A673 (cell line): ENCODE measurements at regions not wholly inside any gene's neighbourhood (a gene's known extent, or its start where the extent isn't known, plus 50 kb on each side); places are given as distances from the start of the nearest gene placed in this dataset.

ENCODE experiments used
- BruUV-seq: library from RNA; stranded (reverse); fragments of 400-500 nt; replicated peaks from 2 replicates; lab custom pipeline; 2021; lab: Mats Ljungman, UMichigan
- CTCF ChIA-PET: fragments of 300-600 bp; sonication (Branson Sonifier 250); formaldehyde crosslinking; loops from one replicate; lab custom pipeline; 2022; ENCODE audit warnings: antibody characterized with exemption; lab: Charles Lee
- POLR2A ChIA-PET: fragments of 300-600 bp; sonication (Branson Sonifier 250); formaldehyde crosslinking; loops from one replicate; lab custom pipeline; 2022; ENCODE audit warnings: antibody characterized with exemption; ENCODE audit not compliant: low non-redundant PET; lab: Charles Lee
- DNase-seq: peaks from one replicate; pipeline ENCODE4 v3.0.0-alpha.2; 2015; ENCODE audit warnings: low spot score
- H3K27ac ChIP-seq: fragments of 200-600 bp; sonication (generic); 2 replicates; pipeline ENCODE4 v1.5.1; 2016; ENCODE audit warnings: mixed run types, low read depth, mild to moderate bottlenecking, mixed read lengths, antibody characterized with exemption, low read length; ENCODE audit not compliant: poor library complexity, severe bottlenecking
- H3K27me3 ChIP-seq: fragments of 200-600 bp; sonication (generic); replicated peaks from 2 replicates; pipeline ENCODE4 v1.6.1; 2017; ENCODE audit warnings: mixed run types, low read depth, mild to moderate bottlenecking, mixed read lengths, antibody characterized with exemption, low read length; ENCODE audit not compliant: insufficient read depth, poor library complexity
- H3K36me3 ChIP-seq: fragments of 200-600 bp; sonication (generic); 2 replicates; pipeline ENCODE4 v1.6.1; 2016; ENCODE audit warnings: mixed run types, mild to moderate bottlenecking, mixed read lengths, antibody characterized with exemption, low read length; ENCODE audit not compliant: insufficient read depth, poor library complexity, severe bottlenecking
- H3K4me1 ChIP-seq: fragments of 200-600 bp; sonication (generic); 2 replicates; pipeline ENCODE4 v1.6.1; 2017; ENCODE audit warnings: mixed run types, mild to moderate bottlenecking, mixed read lengths, antibody characterized with exemption, low read length; ENCODE audit not compliant: insufficient read depth, poor library complexity, severe bottlenecking
- H3K4me3 ChIP-seq: fragments of 200-600 bp; sonication (generic); 2 replicates; pipeline ENCODE4 v1.5.1; 2016; ENCODE audit warnings: low read depth, mixed run types, mild to moderate bottlenecking, mixed read lengths, low read length; ENCODE audit not compliant: poor library complexity, severe bottlenecking
- H3K9me3 ChIP-seq: fragments of 200-600 bp; sonication (generic); 2 replicates; pipeline ENCODE4 v1.6.1; 2016; ENCODE audit warnings: mixed run types, low read depth, mild to moderate bottlenecking, mixed read lengths, antibody characterized with exemption, low read length; ENCODE audit not compliant: poor library complexity, severe bottlenecking
- EZH2 ChIP-seq: fragments of 200-600 bp; sonication (generic); IDR thresholded peaks from 2 replicates; pipeline ENCODE4 v1.6.1; 2017; ENCODE audit warnings: borderline replicate concordance, low read depth, mild to moderate bottlenecking, mixed read lengths, antibody characterized with exemption, low read length; ENCODE audit not compliant: poor library complexity, severe bottlenecking
- intact Hi-C: fragments of 100-400 bp; cut with micrococcal nuclease; formaldehyde crosslinking; loops from one replicate; pipeline ENCODE4 v1.10.0; 2022; ENCODE audit not compliant: unreplicated experiment
- TF ChIP-seq, protein P1 (sequence below): fragments of 300-800, 200-600 bp; sonication (generic); conservative IDR thresholded peaks from 2 replicates; pipeline ENCODE4 v1.5.1; 2017; ENCODE audit warnings: low read depth, mild to moderate bottlenecking, antibody characterized with exemption, low read length, moderate library complexity, mixed read lengths

DNA sequence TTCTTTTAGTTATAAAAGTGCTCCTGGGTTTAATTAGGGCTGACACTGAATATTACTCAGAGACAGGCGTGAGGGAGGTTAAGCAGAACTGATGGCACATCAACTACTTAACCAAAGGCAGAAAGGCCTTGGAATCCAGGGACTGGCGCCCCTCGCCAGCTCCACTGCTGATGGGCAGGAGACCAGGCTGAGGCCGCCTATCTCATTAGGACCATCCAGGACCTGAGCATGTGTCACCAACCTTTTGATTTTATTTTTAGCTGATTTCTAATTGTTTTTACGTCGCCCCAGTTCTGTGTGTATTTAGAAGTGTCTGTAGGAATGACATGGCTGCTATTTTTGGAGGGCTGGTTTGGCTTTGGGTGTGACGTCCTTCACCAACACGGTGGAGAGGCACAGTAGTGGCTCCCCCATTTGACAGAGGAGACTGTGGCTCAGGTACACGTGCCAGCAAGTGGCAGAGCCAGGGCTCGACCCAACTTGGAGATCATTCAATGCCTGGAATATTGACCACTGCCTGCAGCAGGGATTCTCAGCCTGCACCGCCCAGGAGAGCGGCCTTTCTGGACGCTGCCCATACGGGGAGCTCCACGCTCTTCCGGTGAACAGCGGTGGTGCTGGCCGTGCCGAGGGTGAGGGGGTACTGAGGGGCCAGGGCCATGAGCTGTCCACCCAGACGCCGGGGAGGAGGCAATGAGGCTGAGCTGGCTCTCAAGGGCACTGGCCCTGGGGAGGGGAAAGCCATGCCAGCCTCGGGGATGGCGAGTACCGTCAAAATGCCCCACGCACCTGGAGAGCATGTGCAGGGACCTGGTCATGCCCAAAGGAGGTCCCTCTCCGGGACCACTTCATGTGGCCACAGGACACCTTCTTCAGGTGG lies 205.7 kb downstream of the ASB1 start:
- no peaks in the 10 kb centered on the region for H3K4me1 ChIP-seq
- H3K27ac ChIP-seq = no peak overlapping the region
- H3K4me3 ChIP-seq = no peak overlapping the region
- TF ChIP-seq, protein P1, sequence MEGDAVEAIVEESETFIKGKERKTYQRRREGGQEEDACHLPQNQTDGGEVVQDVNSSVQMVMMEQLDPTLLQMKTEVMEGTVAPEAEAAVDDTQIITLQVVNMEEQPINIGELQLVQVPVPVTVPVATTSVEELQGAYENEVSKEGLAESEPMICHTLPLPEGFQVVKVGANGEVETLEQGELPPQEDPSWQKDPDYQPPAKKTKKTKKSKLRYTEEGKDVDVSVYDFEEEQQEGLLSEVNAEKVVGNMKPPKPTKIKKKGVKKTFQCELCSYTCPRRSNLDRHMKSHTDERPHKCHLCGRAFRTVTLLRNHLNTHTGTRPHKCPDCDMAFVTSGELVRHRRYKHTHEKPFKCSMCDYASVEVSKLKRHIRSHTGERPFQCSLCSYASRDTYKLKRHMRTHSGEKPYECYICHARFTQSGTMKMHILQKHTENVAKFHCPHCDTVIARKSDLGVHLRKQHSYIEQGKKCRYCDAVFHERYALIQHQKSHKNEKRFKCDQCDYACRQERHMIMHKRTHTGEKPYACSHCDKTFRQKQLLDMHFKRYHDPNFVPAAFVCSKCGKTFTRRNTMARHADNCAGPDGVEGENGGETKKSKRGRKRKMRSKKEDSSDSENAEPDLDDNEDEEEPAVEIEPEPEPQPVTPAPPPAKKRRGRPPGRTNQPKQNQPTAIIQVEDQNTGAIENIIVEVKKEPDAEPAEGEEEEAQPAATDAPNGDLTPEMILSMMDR = no peak
- TF ChIP-seq EZH2 = no peak
- intact Hi-C loops = no loop called here
- no peaks in the 10 kb centered on the region for H3K27me3 ChIP-seq
- DNase-seq = no peak
- H3K36me3 ChIP-seq = no peaks in the 10 kb centered on the region
- ChIA-PET CTCF (no interaction called here), POLR2A (interaction anchor here (0.6 kb wide), 1 partner anchor 1403 kb away, joined by 3 read pairs; no protein-coding TSS in a partner anchor)
- no peaks in the 10 kb centered on the region for H3K9me3 ChIP-seq
- no TSS peak for BruUV-seq

DNA sequence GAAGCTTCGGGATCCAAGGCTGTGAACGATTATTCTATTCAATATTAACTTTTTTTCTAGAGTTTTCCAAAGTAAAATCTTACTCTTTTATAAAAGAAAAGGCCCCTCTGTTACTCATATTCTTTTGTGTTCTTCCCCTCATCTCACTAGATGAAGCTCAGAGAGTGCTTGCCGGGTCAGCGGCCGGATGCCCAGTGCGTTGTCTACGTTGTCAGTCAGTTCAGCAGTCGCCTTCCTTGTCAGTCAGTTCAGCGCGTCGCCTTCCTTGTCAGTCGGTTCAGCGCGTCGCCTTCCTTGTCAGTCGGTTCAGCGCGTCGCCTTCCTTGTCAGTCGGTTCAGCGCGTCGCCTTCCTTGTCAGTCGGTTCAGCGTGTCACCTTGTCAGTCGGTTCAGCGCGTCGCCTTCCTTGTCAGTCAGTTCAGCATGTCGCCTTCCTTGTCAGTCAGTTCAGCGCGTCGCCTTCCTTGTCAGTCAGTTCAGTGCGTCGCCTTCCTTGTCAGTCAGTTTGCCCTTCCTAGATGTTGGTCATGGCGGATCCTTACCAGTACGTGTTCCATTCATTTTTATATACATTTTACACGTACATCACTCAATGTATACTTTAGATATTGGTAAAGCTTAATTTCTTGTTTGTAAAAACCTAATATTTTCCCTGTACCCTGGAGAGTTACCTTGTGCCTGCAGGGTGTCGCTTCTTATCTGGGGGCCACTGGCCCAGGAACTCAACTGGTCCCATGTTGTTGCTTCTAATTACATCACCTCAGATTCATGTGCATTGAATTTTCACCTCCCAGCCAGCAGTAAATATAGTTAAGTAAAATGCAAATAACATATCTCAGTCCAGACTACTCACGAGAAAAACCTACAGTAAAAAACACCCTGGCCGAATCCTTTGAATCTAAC lies 206.9 kb downstream of the ASB1 start:
- CTCF ChIA-PET = no interaction called here
- no peaks in the 10 kb centered on the region for H3K27me3 ChIP-seq
- no peak overlapping the region for H3K27ac ChIP-seq
- intact Hi-C loops = no loop called here
- no peaks in the 10 kb centered on the region for H3K4me1 ChIP-seq
- BruUV-seq = no TSS peak
- POLR2A ChIA-PET = no interaction called here
- H3K36me3 ChIP-seq = no peaks in the 10 kb centered on the region
- no peak overlapping the region for H3K4me3 ChIP-seq
- TF ChIP-seq, protein P1 = no peak
- TF ChIP-seq EZH2 = no peak
- H3K9me3 ChIP-seq = no peaks in the 10 kb centered on the region
- DNase-seq = no peak

DNA sequence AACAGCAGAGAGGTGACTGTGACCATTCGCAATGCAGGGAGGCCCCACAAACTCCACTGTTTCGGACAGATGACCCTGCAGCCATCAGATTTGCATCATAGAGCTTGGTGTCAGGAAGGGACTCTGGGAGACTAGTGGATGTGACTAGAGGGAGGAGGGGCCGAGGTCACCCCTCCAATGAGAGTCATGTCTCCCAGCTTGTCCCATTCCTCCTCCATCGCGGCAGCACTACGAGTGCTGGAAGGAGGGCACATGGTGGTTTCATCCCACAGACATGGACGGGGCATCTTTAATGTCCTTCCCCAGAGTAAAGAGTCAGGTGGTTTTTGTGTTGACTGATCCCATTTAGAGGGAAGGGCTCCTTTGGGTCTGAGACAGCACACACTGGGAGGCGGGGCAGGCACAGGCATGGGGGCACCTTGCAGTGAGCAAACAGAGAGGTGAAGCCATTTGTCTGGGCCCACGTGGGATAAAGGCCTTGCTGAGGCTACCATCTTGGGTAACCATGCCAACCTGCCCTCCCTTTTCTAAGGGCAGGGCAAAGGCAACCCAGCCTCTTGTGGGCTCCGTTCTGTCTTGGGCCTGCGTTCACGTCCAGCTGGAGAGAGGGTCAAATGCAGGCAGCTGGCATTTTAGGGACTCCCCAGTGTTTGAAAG lies 208.1 kb downstream of the ASB1 start:
- H3K4me1 ChIP-seq = no peaks in the 10 kb centered on the region
- CTCF ChIA-PET = no interaction called here
- intact Hi-C loops = no loop called here
- no peak overlapping the region for H3K27ac ChIP-seq
- TF ChIP-seq, protein P1 = no peak
- TF ChIP-seq EZH2 = no peak
- no peaks in the 10 kb centered on the region for H3K36me3 ChIP-seq
- DNase-seq = no peak
- H3K4me3 ChIP-seq = no peak overlapping the region
- POLR2A ChIA-PET = no interaction called here
- H3K27me3 ChIP-seq = peaks cover 7% of the 10 kb centered on the region
- no TSS peak for BruUV-seq
- no peaks in the 10 kb centered on the region for H3K9me3 ChIP-seq
